OCI-LY1 (cell line): ENCODE measurements at regions not wholly inside any gene's neighbourhood (a gene's known extent, or its start where the extent isn't known, plus 50 kb on each side); places are given as distances from the start of the nearest gene placed in this dataset.

Source experiments
- EZH2 ChIP-seq: fragments of 200-600 bp; sonication (generic), shearing (Covaris generic); IDR thresholded peaks from 2 replicates; pipeline ENCODE4 v1.8.0; 2017; ENCODE audit warnings: borderline replicate concordance, mixed run types, mild to moderate bottlenecking, antibody characterized with exemption, low read length, moderate library complexity, mixed read lengths
- TF ChIP-seq, protein P1 (sequence below): fragments of 200-600 bp; sonication (generic), shearing (Covaris generic); IDR thresholded peaks from 2 replicates; pipeline ENCODE4 v1.5.1; 2017; ENCODE audit warnings: mild to moderate bottlenecking, antibody characterized with exemption, low read length, moderate library complexity, mixed read lengths

DNA sequence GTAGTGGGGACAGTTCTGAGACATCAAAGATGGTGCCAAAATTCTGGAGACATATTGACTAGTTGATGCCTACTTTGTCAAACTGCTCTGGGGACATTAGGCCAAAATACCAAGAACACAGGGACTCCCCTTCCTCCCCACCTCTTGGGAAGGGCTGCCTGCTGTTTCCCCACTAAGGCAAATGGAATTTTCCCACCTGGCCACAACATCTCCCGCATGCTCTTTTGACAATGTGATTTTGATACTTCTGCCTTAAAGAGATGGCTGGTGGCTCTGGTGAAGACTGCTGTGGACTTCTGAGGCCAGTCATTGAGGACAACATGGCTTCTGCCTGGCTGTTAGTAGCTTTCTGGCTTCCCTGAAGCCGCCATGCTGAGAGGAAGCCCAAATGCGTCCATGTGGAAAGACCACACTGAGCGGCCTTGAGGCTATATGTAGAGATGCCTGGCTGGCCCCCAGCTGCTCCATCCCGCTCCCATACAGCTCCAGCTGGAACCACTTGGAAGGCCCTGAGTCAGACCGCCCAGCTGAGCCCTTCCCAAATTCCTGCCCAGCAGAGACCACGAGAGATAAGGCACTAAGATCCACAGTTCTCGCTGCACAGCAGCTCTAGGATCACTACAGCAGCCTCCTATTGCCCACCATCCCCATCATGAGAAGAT, 226.7 kb downstream of the SYK start:
- TF ChIP-seq, protein P1, sequence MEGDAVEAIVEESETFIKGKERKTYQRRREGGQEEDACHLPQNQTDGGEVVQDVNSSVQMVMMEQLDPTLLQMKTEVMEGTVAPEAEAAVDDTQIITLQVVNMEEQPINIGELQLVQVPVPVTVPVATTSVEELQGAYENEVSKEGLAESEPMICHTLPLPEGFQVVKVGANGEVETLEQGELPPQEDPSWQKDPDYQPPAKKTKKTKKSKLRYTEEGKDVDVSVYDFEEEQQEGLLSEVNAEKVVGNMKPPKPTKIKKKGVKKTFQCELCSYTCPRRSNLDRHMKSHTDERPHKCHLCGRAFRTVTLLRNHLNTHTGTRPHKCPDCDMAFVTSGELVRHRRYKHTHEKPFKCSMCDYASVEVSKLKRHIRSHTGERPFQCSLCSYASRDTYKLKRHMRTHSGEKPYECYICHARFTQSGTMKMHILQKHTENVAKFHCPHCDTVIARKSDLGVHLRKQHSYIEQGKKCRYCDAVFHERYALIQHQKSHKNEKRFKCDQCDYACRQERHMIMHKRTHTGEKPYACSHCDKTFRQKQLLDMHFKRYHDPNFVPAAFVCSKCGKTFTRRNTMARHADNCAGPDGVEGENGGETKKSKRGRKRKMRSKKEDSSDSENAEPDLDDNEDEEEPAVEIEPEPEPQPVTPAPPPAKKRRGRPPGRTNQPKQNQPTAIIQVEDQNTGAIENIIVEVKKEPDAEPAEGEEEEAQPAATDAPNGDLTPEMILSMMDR: no peak
- no peak for TF ChIP-seq EZH2
